WI38 (cell line): ENCODE measurements at regions not wholly inside any gene's neighbourhood (a gene's known extent, or its start where the extent isn't known, plus 50 kb on each side); places are given as distances from the start of the nearest gene placed in this dataset.

Experiments used
- H3K4me3 ChIP-seq: 2 replicates; pipeline ENCODE4 v1.5.1; 2011; ENCODE audit warnings: low read depth, mild to moderate bottlenecking, control low read depth, low read length
- CTCF ChIP-seq: IDR thresholded peaks from 2 replicates; pipeline ENCODE4 v1.5.1; 2012; ENCODE audit warnings: low read depth, mild to moderate bottlenecking, control low read depth, low read length

DNA sequence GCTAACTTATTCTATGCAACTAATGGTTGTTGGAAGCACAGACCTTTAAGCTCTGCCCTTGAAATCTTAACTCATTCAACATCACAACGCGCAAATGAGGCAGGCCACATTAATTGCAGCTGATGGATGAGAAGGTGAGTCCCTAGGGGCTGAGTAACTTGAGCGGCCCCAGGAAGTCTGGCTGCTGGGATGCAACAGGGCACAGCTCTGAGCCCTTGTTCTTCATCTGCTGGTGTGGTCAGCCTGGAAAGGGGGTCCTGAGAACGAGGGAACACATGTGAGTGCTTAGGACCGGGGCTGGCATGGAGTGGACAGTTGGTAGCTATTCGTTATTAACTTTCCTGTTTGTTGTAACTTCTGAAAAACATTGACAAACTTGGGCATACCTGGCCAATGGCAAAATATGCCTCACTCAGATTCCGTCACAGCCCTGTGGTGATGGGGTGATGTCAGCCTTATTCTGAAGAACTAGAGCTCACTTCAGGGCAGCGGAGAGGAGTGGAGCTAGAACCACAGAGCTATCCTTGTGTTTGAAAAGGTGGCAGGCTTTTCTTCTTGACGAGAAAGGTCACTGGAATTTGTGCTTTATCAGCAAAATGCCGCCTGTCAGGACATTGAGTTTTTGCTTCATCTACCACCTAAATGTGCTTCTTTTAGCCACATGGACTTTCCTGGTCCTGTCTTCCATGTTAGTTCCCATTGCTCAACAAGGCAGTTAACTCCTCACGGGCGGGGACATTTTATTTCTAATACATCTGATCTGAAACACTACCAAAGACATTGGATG lies 145.9 kb upstream of the FHL2 start:
- no peak for TF ChIP-seq CTCF

DNA sequence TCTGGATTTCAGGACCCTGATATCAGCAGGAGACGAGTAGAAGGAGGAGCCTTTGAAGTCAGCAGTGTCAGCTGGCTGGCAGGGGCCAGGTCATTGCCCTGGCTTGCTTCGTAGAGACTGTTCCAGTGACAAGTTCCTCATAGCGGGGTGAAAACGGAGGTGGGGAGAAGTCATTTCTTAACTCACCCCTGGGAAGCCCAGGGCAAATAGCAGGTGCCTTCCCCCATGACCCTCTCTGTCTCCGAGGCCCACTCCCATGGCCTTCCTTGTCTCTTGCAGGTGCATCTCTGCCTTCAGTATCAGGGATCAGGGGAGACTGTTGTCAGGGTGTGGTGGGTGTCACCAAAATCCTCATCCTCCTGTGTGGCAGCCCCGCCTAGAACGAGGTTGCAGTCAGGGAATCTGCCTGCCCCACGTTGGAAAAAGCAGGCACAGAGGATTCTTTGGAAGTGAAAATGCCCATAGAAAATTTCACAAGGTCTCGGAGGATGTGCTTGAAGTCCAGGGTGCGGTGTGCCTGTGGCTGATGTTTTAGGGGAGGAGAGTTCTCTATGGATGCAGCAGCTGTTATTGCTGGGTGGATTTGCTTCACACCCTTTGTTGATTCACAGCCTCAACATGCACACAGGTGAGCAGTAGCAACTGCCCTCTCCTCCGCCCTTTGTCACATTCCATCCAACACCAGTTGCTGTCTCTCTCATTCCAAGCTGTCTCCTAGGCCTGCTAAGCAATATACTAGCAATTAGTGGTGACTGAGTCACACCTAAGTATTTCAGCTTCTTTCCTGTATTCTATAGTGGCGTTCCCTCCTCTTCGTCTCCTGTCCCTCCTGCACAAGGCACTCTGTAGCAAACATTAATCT lies 142.6 kb upstream of the FHL2 start:
- no peak overlapping the region for H3K4me3 ChIP-seq
- no peak for TF ChIP-seq CTCF

More for the DNA sequence above, 145.9 kb upstream of the FHL2 start:
- no peak overlapping the region for H3K4me3 ChIP-seq

- H3K4me3 ChIP-seq: no peak overlapping the region
Observed at GRCh38 chr2:105540642-105541041, 141.8 kb upstream of the FHL2 start.

DNA sequence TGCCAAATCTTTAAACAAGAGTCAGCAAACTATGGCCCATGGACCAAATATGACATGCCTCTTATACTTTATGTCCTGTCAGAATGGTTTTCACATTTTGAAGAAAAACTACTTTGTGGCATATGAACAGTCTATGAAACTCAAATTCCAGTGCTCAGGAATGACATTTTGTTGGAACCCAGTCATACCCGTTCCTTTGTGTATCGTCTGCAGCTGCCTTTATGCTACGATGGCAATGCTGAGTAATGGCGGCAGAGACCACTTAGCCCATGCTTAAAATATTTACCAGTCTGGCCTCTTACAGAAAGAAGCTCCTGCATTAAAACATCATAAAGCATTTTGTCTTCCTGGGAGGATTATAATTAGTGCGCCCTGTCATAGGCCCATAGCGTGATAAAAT lies 140.5 kb upstream of the FHL2 start:
- no peak for TF ChIP-seq CTCF
- no peak overlapping the region for H3K4me3 ChIP-seq

More at GRCh38 chr2:105540642-105541041, 141.8 kb upstream of the FHL2 start:
- TF ChIP-seq CTCF: no peak

- TF ChIP-seq CTCF: no peak
- no peak overlapping the region for H3K4me3 ChIP-seq
Observed at GRCh38 chr2:105538840-105539239, 140.0 kb upstream of the FHL2 start.

DNA sequence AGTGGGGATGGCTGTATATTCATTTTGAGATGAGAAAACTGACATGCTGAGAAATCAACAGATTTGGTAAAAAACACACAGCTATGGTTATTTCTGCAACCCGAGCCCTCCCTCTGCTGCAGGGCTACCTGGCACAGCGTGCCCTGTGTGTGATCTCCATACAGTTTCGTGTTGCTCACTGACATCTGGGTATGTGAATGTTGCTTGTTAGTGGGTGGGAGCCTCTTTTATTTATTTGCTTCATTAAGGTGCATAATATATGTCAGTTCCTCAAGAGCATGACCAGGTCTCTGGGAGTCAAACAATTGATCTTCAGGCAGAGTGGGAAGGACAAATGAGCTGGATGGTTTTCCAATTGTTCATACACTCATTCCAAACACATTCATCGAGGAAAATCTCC lies 139.1 kb upstream of the FHL2 start:
- H3K4me3 ChIP-seq: no peak overlapping the region
- TF ChIP-seq CTCF: no peak

- TF ChIP-seq CTCF: no peak
Observed at GRCh38 chr2:105537466-105537865, 138.6 kb upstream of the FHL2 start.

More at GRCh38 chr2:105537466-105537865, 138.6 kb upstream of the FHL2 start:
- no peak overlapping the region for H3K4me3 ChIP-seq
